ENCODE measurements at regions not wholly inside any gene's neighbourhood (a gene's known extent, or its start where the extent isn't known, plus 50 kb on each side); places are given as distances from the start of the nearest gene placed in this dataset.

GRCh38 chr16:52068447-52069074, 478.4 kb downstream of the TOX3 start:
- ATAC-seq (no peak), DNase-seq (no peak)
- WGBS, 3 donors, result 16 to 23% (median 20%) methylated on average over 8 of the region's 8 CpGs
- intact Hi-C loops (cut with DNase I), result no loop called here
- no peak overlapping the region for H3K4me3 ChIP-seq
- H3K36me3 ChIP-seq (ENCODE audit: insufficient read depth in 1 of 2, low read depth in 1 of 2), result no peaks in the 10 kb centered on the region
- no peak for TF ChIP-seq CTCF (IDR thresholded peaks at IDR 0.05)
- H3K27ac ChIP-seq, result no peak overlapping the region
- no peaks in the 10 kb centered on the region for H3K4me1 ChIP-seq
- no peaks in the 10 kb centered on the region for H3K27me3 ChIP-seq (ENCODE audit: insufficient read depth in 3 of 3, low read length in 2 of 3)
- peaks cover 5% of the 10 kb centered on the region for H3K9me3 ChIP-seq

GRCh38 chr16:52066962-52067361, 480.0 kb downstream of the TOX3 start:
- Histone ChIP-seq H3K4me1 (no peaks in the 10 kb centered on the region), H3K9me3 (peaks cover 5% of the 10 kb centered on the region), H3K4me3 (no peak overlapping the region), H3K27ac (no peak overlapping the region), H3K36me3 (ENCODE audit: insufficient read depth in 1 of 2, low read depth in 1 of 2) (no peaks in the 10 kb centered on the region), H3K27me3 (ENCODE audit: insufficient read depth in 3 of 3, low read length in 2 of 3) (no peaks in the 10 kb centered on the region)
- DNase-seq (no peak), ATAC-seq (no peak)
- WGBS, 3 donors, result 34 to 50% (median 44%) methylated on average over 2 of the region's 2 CpGs
- TF ChIP-seq CTCF (IDR thresholded peaks at IDR 0.05), result no peak
- intact Hi-C loops (cut with DNase I), result no loop called here

- no peak for ATAC-seq
Measured at GRCh38 chr16:52056259-52056658, 490.7 kb downstream of the TOX3 start.

GRCh38 chr16:52055381-52055780, 491.6 kb downstream of the TOX3 start:
- no peak for TF ChIP-seq CTCF (IDR thresholded peaks at IDR 0.05)
- Histone ChIP-seq H3K4me3 (no peak overlapping the region), H3K27me3 (ENCODE audit: insufficient read depth in 3 of 3, low read length in 2 of 3) (no peaks in the 10 kb centered on the region), H3K4me1 (no peaks in the 10 kb centered on the region), H3K36me3 (ENCODE audit: insufficient read depth in 1 of 2, low read depth in 1 of 2) (no peaks in the 10 kb centered on the region), H3K9me3 (no peaks in the 10 kb centered on the region), H3K27ac (no peak overlapping the region)
- intact Hi-C loops (cut with DNase I), result no loop called here
- 40 to 48% (median 47%) methylated on average over 2 of the region's 2 CpGs for WGBS, 3 donors
- ATAC-seq, result no peak
- no peak for DNase-seq

More at GRCh38 chr16:52056259-52056658, 490.7 kb downstream of the TOX3 start:
- no peaks in the 10 kb centered on the region for H3K9me3 ChIP-seq
- WGBS, 3 donors, result 83 to 94% (median 87%) methylated on average over 1 of the region's 1 CpG
- H3K4me1 ChIP-seq, result no peaks in the 10 kb centered on the region
- no peak overlapping the region for H3K27ac ChIP-seq
- no peaks in the 10 kb centered on the region for H3K36me3 ChIP-seq (ENCODE audit: insufficient read depth in 1 of 2, low read depth in 1 of 2)
- no peak for DNase-seq
- TF ChIP-seq CTCF (IDR thresholded peaks at IDR 0.05), result no peak
- intact Hi-C loops (cut with DNase I), result no loop called here
- no peak overlapping the region for H3K4me3 ChIP-seq
- H3K27me3 ChIP-seq (ENCODE audit: insufficient read depth in 3 of 3, low read length in 2 of 3), result no peaks in the 10 kb centered on the region

GRCh38 chr16:52054326-52054725, 492.6 kb downstream of the TOX3 start:
- no peaks in the 10 kb centered on the region for H3K27me3 ChIP-seq (ENCODE audit: insufficient read depth in 3 of 3, low read length in 2 of 3)
- no peaks in the 10 kb centered on the region for H3K9me3 ChIP-seq
- no peak for TF ChIP-seq CTCF (IDR thresholded peaks at IDR 0.05)
- H3K27ac ChIP-seq, result no peak overlapping the region
- intact Hi-C loops (cut with DNase I), result no loop called here
- DNase-seq (no peak), ATAC-seq (no peak)
- WGBS, 3 donors, result 71 to 76% (median 72%) methylated on average over 1 of the region's 1 CpG
- no peaks in the 10 kb centered on the region for H3K4me1 ChIP-seq
- H3K36me3 ChIP-seq (ENCODE audit: insufficient read depth in 1 of 2, low read depth in 1 of 2), result no peaks in the 10 kb centered on the region
- no peak overlapping the region for H3K4me3 ChIP-seq

All from psoas muscle (tissue), 7 donors.